ENCODE measurements at regions not wholly inside any gene's neighbourhood (a gene's known extent, or its start where the extent isn't known, plus 50 kb on each side); places are given as distances from the start of the nearest gene placed in this dataset.

GRCh38 chr1:113226148-113226547 lies 153.2 kb downstream of the LRIG2 start:
- no peak overlapping the region for H3K27ac ChIP-seq (ENCODE audit: low read depth, low read length)
- H2AFZ ChIP-seq (ENCODE audit: low read length) = no peak overlapping the region
- H3K4me1 ChIP-seq (ENCODE audit: insufficient read depth, low read length) = no peaks in the 10 kb centered on the region
- H3K79me2 ChIP-seq (ENCODE audit: insufficient read depth, low read length) = no peaks in the 10 kb centered on the region
- no peaks in the 10 kb centered on the region for H3K9me3 ChIP-seq (ENCODE audit: low read depth, low read length)
- no peak for DNase-seq (ENCODE audit: insufficient read length, low spot score, missing footprints)
- no peak overlapping the region for H3K4me3 ChIP-seq (ENCODE audit: insufficient read depth, low read length)
- no peak for TF ChIP-seq CTCF (IDR thresholded peaks at IDR 0.05; ENCODE audit: extremely low read depth, low read depth, low read length)
- peaks cover 20% of the 10 kb centered on the region for H3K27me3 ChIP-seq (ENCODE audit: insufficient read depth, low read length)
- no peaks in the 10 kb centered on the region for H3K36me3 ChIP-seq (ENCODE audit: insufficient read depth, low read length)
- no peaks in the 10 kb centered on the region for H4K20me1 ChIP-seq (ENCODE audit: insufficient read depth, low read length)
- H3K4me2 ChIP-seq (ENCODE audit: insufficient read depth, low read length) = no peak overlapping the region

- Histone ChIP-seq H2AFZ (ENCODE audit: low read length) (no peak overlapping the region), H4K20me1 (ENCODE audit: insufficient read depth, low read length) (no peaks in the 10 kb centered on the region)
- TF ChIP-seq CTCF (IDR thresholded peaks at IDR 0.05; ENCODE audit: extremely low read depth, low read depth, low read length) = no peak
These were observed 158.4 kb upstream of the MAGI3 start for GRCh38 chr1:113231866-113232265.

GRCh38 chr1:113233441-113233840 lies 156.9 kb upstream of the MAGI3 start:
- H3K4me1 ChIP-seq (ENCODE audit: insufficient read depth, low read length) = no peaks in the 10 kb centered on the region
- H3K27me3 ChIP-seq (ENCODE audit: insufficient read depth, low read length) = peaks cover 22% of the 10 kb centered on the region
- H3K27ac ChIP-seq (ENCODE audit: low read depth, low read length) = no peak overlapping the region
- no peaks in the 10 kb centered on the region for H3K79me2 ChIP-seq (ENCODE audit: insufficient read depth, low read length)
- H3K36me3 ChIP-seq (ENCODE audit: insufficient read depth, low read length) = no peaks in the 10 kb centered on the region
- no peak for TF ChIP-seq CTCF (IDR thresholded peaks at IDR 0.05; ENCODE audit: extremely low read depth, low read depth, low read length)
- H4K20me1 ChIP-seq (ENCODE audit: insufficient read depth, low read length) = no peaks in the 10 kb centered on the region
- no peaks in the 10 kb centered on the region for H3K9me3 ChIP-seq (ENCODE audit: low read depth, low read length)
- no peak overlapping the region for H3K4me2 ChIP-seq (ENCODE audit: insufficient read depth, low read length)
- DNase-seq (ENCODE audit: insufficient read length, low spot score, missing footprints) = no peak
- no peak overlapping the region for H2AFZ ChIP-seq (ENCODE audit: low read length)
- H3K4me3 ChIP-seq (ENCODE audit: insufficient read depth, low read length) = no peak overlapping the region

More at GRCh38 chr1:113231866-113232265, 158.4 kb upstream of the MAGI3 start:
- H3K4me2 ChIP-seq (ENCODE audit: insufficient read depth, low read length) = no peak overlapping the region
- no peaks in the 10 kb centered on the region for H3K4me1 ChIP-seq (ENCODE audit: insufficient read depth, low read length)
- H3K4me3 ChIP-seq (ENCODE audit: insufficient read depth, low read length) = no peak overlapping the region
- H3K9me3 ChIP-seq (ENCODE audit: low read depth, low read length) = no peaks in the 10 kb centered on the region
- H3K36me3 ChIP-seq (ENCODE audit: insufficient read depth, low read length) = no peaks in the 10 kb centered on the region
- peaks cover 31% of the 10 kb centered on the region for H3K27me3 ChIP-seq (ENCODE audit: insufficient read depth, low read length)
- DNase-seq (ENCODE audit: insufficient read length, low spot score, missing footprints) = no peak
- no peak overlapping the region for H3K27ac ChIP-seq (ENCODE audit: low read depth, low read length)
- no peaks in the 10 kb centered on the region for H3K79me2 ChIP-seq (ENCODE audit: insufficient read depth, low read length)

- no peaks in the 10 kb centered on the region for H3K4me1 ChIP-seq (ENCODE audit: insufficient read depth, low read length)
- no peaks in the 10 kb centered on the region for H3K9me3 ChIP-seq (ENCODE audit: low read depth, low read length)
- H3K4me2 ChIP-seq (ENCODE audit: insufficient read depth, low read length) = no peak overlapping the region
- H3K79me2 ChIP-seq (ENCODE audit: insufficient read depth, low read length) = no peaks in the 10 kb centered on the region
- H3K27me3 ChIP-seq (ENCODE audit: insufficient read depth, low read length) = peaks cover 11% of the 10 kb centered on the region
- no peak overlapping the region for H3K27ac ChIP-seq (ENCODE audit: low read depth, low read length)
- H4K20me1 ChIP-seq (ENCODE audit: insufficient read depth, low read length) = no peaks in the 10 kb centered on the region
- H3K4me3 ChIP-seq (ENCODE audit: insufficient read depth, low read length) = no peak overlapping the region
- no peaks in the 10 kb centered on the region for H3K36me3 ChIP-seq (ENCODE audit: insufficient read depth, low read length)
- no peak for TF ChIP-seq CTCF (IDR thresholded peaks at IDR 0.05; ENCODE audit: extremely low read depth, low read depth, low read length)
- no peak overlapping the region for H2AFZ ChIP-seq (ENCODE audit: low read length)
- no peak for DNase-seq (ENCODE audit: insufficient read length, low spot score, missing footprints)
These were observed 149.1 kb upstream of the MAGI3 start for GRCh38 chr1:113241237-113241636.

Data from osteoblast (primary cell).